ENCODE measurements at regions not wholly inside any gene's neighbourhood (a gene's known extent, or its start where the extent isn't known, plus 50 kb on each side); places are given as distances from the start of the nearest gene placed in this dataset.

DNA sequence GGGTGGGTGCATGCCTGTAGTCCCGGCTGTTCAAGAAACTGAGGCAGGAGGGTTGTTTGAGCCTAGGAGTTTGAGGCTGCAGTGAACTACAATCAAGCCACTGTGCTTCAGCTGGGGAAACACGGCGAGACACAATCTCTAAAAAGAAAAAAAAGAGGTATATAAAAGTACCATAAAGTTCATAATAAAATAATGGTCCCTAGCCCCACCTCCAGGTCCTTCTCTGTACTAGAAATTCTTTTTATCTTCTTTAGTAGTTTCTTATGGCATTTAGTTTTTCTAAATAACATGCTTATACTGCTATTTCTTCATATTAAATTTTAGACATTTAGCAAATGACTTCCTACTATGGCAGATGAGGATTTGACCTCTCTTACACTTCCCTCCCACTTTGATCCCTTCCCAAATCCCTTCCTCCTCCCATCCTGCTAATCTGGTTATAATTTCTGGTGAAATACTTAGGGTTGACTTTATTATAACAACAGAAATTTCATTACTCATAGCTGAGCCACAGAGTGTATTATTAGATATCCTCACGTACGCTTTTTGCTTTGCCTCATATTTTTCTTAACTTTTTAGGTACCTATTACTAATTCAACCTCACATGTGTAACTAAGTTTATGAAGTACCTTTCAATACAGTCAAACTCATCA lies 94.7 kb downstream of the SLC41A2 start:
- POLR2A ChIA-PET, result interaction anchor here (0.6 kb wide), 1 partner anchor 623 kb away, joined by 3 read pairs; no protein-coding TSS in a partner anchor
- Mint-ChIP-seq H3K27ac (ENCODE audit: low read depth, unreplicated experiment) (no peak overlapping the region), H3K9me3 (ENCODE audit: unreplicated experiment) (no peaks in the 10 kb centered on the region), H3K4me1 (ENCODE audit: insufficient read depth, unreplicated experiment) (peaks cover 20% of the 10 kb centered on the region), H3K36me3 (ENCODE audit: insufficient read depth, unreplicated experiment) (no peaks in the 10 kb centered on the region), H3K27me3 (ENCODE audit: insufficient read depth, unreplicated experiment) (no peaks in the 10 kb centered on the region), H3K4me3 (ENCODE audit: unreplicated experiment) (no peak overlapping the region)
- CTCF ChIA-PET, result interaction anchor here (0.6 to 2.0 kb wide), 3 partner anchors 96 to 481 kb away, joined by 3 to 6 read pairs (median 5); no protein-coding TSS in a partner anchor
- intact Hi-C loops (cut with micrococcal nuclease), result no loop called here
- TF ChIP-seq, protein P1, sequence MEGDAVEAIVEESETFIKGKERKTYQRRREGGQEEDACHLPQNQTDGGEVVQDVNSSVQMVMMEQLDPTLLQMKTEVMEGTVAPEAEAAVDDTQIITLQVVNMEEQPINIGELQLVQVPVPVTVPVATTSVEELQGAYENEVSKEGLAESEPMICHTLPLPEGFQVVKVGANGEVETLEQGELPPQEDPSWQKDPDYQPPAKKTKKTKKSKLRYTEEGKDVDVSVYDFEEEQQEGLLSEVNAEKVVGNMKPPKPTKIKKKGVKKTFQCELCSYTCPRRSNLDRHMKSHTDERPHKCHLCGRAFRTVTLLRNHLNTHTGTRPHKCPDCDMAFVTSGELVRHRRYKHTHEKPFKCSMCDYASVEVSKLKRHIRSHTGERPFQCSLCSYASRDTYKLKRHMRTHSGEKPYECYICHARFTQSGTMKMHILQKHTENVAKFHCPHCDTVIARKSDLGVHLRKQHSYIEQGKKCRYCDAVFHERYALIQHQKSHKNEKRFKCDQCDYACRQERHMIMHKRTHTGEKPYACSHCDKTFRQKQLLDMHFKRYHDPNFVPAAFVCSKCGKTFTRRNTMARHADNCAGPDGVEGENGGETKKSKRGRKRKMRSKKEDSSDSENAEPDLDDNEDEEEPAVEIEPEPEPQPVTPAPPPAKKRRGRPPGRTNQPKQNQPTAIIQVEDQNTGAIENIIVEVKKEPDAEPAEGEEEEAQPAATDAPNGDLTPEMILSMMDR (IDR thresholded peaks at IDR 0.05; ENCODE audit: unreplicated experiment), result no peak
- no peak for DNase-seq (ENCODE audit: unreplicated experiment)
- no TSS peak for BruUV-seq (replicated peaks)

- TF ChIP-seq, protein P1 (IDR thresholded peaks at IDR 0.05; ENCODE audit: unreplicated experiment), result no peak
- H3K9me3 Mint-ChIP-seq (ENCODE audit: unreplicated experiment), result no peaks in the 10 kb centered on the region
- no TSS peak for BruUV-seq (replicated peaks)
- DNase-seq (ENCODE audit: unreplicated experiment), result peak; percentile 6
- H3K36me3 Mint-ChIP-seq (ENCODE audit: insufficient read depth, unreplicated experiment), result no peaks in the 10 kb centered on the region
- POLR2A ChIA-PET, result no interaction called here
- peaks cover 7% of the 10 kb centered on the region for H3K4me1 Mint-ChIP-seq (ENCODE audit: insufficient read depth, unreplicated experiment)
- no peaks in the 10 kb centered on the region for H3K27me3 Mint-ChIP-seq (ENCODE audit: insufficient read depth, unreplicated experiment)
- H3K27ac Mint-ChIP-seq (ENCODE audit: low read depth, unreplicated experiment), result no peak overlapping the region
- intact Hi-C loops (cut with micrococcal nuclease), result no loop called here
- CTCF ChIA-PET, result interaction anchor here (1.1 kb wide), 1 partner anchor 17 kb away, joined by 3 read pairs; no protein-coding TSS in a partner anchor
- H3K4me3 Mint-ChIP-seq (ENCODE audit: unreplicated experiment), result no peak overlapping the region
Measured at GRCh38 chr12:104858611-104859543, 99.2 kb downstream of the SLC41A2 start.

DNA sequence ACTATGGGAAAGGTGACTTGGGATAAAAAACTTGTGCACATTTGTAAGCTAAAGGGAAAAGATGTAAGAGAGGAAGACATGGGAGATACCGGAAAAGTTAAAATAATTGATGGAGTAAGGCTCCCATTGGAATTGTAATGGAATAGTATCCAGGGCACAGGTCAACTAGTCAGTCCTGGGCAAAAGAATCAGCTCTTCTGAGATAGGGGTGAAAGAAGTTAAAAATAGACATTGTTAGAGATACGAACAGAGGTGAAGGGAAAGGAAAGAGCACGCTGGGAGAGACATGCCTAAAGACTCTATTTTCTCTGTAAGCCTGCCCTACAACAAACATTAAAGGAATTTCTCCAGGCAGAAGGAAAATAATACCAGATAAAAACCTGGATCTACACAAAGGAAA lies 101.6 kb downstream of the SLC41A2 start:
- Mint-ChIP-seq H3K36me3 (ENCODE audit: insufficient read depth, unreplicated experiment) (no peaks in the 10 kb centered on the region), H3K27me3 (ENCODE audit: insufficient read depth, unreplicated experiment) (no peaks in the 10 kb centered on the region), H3K4me1 (ENCODE audit: insufficient read depth, unreplicated experiment) (peaks cover 7% of the 10 kb centered on the region), H3K4me3 (ENCODE audit: unreplicated experiment) (no peak overlapping the region), H3K27ac (ENCODE audit: low read depth, unreplicated experiment) (no peak overlapping the region), H3K9me3 (ENCODE audit: unreplicated experiment) (no peaks in the 10 kb centered on the region)
- no TSS peak for BruUV-seq (replicated peaks)
- intact Hi-C loops (cut with micrococcal nuclease), result no loop called here
- TF ChIP-seq, protein P1 (IDR thresholded peaks at IDR 0.05; ENCODE audit: unreplicated experiment), result no peak
- no peak for DNase-seq (ENCODE audit: unreplicated experiment)
- CTCF ChIA-PET, result no interaction called here
- POLR2A ChIA-PET, result interaction anchor here (1.0 kb wide), 1 partner anchor 8 kb away, joined by 3 read pairs; no protein-coding TSS in a partner anchor

GRCh38 chr12:104855599-104855998 lies 102.5 kb downstream of the SLC41A2 start:
- no peak for DNase-seq (ENCODE audit: unreplicated experiment)
- CTCF ChIA-PET, result interaction anchor here (0.7 kb wide), 1 partner anchor 472 kb away, joined by 3 read pairs; no protein-coding TSS in a partner anchor
- H3K36me3 Mint-ChIP-seq (ENCODE audit: insufficient read depth, unreplicated experiment), result no peaks in the 10 kb centered on the region
- intact Hi-C loops (cut with micrococcal nuclease), result no loop called here
- TF ChIP-seq, protein P1 (IDR thresholded peaks at IDR 0.05; ENCODE audit: unreplicated experiment), result no peak
- no peaks in the 10 kb centered on the region for H3K9me3 Mint-ChIP-seq (ENCODE audit: unreplicated experiment)
- BruUV-seq (replicated peaks), result no TSS peak
- POLR2A ChIA-PET, result interaction anchor here (1.0 kb wide), 1 partner anchor 9 kb away, joined by 3 read pairs; no protein-coding TSS in a partner anchor
- no peaks in the 10 kb centered on the region for H3K27me3 Mint-ChIP-seq (ENCODE audit: insufficient read depth, unreplicated experiment)
- peaks cover 7% of the 10 kb centered on the region for H3K4me1 Mint-ChIP-seq (ENCODE audit: insufficient read depth, unreplicated experiment)
- no peak overlapping the region for H3K4me3 Mint-ChIP-seq (ENCODE audit: unreplicated experiment)
- no peak overlapping the region for H3K27ac Mint-ChIP-seq (ENCODE audit: low read depth, unreplicated experiment)

All from MCF 10A (cell line).